Suprapubic skin (tissue), 4 donors: ENCODE measurements at regions not wholly inside any gene's neighbourhood (a gene's known extent, or its start where the extent isn't known, plus 50 kb on each side); places are given as distances from the start of the nearest gene placed in this dataset.

ENCODE experiments used
- DNase-seq, 2 donors: peaks; one replicate each; pipeline ENCODE4 v3.0.0-alpha.2; 2019; ENCODE audit warnings: low spot score in 2 of 2
- H3K27ac ChIP-seq: fragments of 200-600 bp; sonication (generic); one replicate; pipeline ENCODE4 v1.5.1; 2019
- H3K27me3 ChIP-seq: fragments of 200-600 bp; sonication (generic); one replicate; pipeline ENCODE4 v1.5.1; 2019
- H3K36me3 ChIP-seq: fragments of 200-600 bp; sonication (generic); one replicate; pipeline ENCODE4 v1.5.1; 2019
- H3K4me1 ChIP-seq: fragments of 200-600 bp; sonication (generic); one replicate; pipeline ENCODE4 v1.5.1; 2019
- H3K4me3 ChIP-seq: fragments of 200-600 bp; sonication (generic); one replicate; pipeline ENCODE4 v1.5.1; 2019; ENCODE audit warnings: mild to moderate bottlenecking
- H3K9me3 ChIP-seq: fragments of 200-600 bp; sonication (generic); one replicate; pipeline ENCODE4 v1.5.1; 2019
- EP300 ChIP-seq: sonication (generic); formaldehyde crosslinking; IDR thresholded peaks from one replicate; pipeline ENCODE4 v1.6.1; 2017; ENCODE audit warnings: antibody characterized with exemption
- POLR2A ChIP-seq, 2 donors: fragments of 450-650 bp; IDR thresholded peaks; one replicate each; pipeline ENCODE4 v1.6.1; 2017; ENCODE audit warnings: antibody characterized with exemption in 2 of 2, mild to moderate bottlenecking in 2 of 2, moderate library complexity in 2 of 2
- POLR2AphosphoS5 ChIP-seq, 3 donors: sonication (generic); formaldehyde crosslinking; IDR thresholded peaks; one replicate each; pipeline ENCODE4 v1.6.1; 2017; ENCODE audit warnings: antibody characterized with exemption in 3 of 3
- WGBS: methylation state at CpG from one replicate; pipeline ENCODE4 v1.1.5; 2018; 5-methylcytosine and 5-hydroxymethylcytosine counted together
- TF ChIP-seq, protein P1 (sequence below), 2 donors: fragments of 200-600 bp in 1 of 2; fragments of 450-650 bp in 1 of 2; sonication (generic) in 1 of 2; IDR thresholded peaks; one replicate each; pipeline ENCODE4 v1.5.1; 2016 to 2019; ENCODE audit warnings: antibody characterized with exemption in 2 of 2, mild to moderate bottlenecking in 1 of 2, moderate library complexity in 1 of 2

DNA sequence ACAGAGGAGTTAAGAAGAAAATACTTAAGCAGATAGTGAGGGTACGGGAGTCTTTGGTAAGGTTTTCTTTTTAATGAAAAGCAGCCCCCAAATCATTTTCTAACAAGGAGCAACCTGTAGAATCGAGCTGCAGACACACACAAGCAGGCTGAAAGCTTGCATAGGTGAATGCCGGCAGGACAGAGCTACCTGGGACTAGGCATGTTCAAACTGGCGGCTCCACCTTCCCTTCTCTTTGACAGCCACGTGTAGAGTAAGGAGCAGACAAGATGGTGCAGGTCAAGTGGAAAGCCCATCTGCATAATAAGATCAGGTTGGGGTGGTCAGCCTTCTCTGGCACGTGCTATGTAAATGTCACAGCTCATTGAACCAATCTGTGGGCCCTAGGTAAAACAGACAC is 1292.4 kb downstream of the EPHA7 start:
- no peaks in the 10 kb centered on the region for H3K36me3 ChIP-seq
- H3K27ac ChIP-seq = no peak overlapping the region
- no peak overlapping the region for H3K4me3 ChIP-seq
- no peaks in the 10 kb centered on the region for H3K4me1 ChIP-seq
- WGBS = 73% methylated on average over 6 of the region's 6 CpGs
- DNase-seq = no peak
- no peak for TF ChIP-seq POLR2A (IDR thresholded peaks at IDR 0.05)
- TF ChIP-seq, protein P1, sequence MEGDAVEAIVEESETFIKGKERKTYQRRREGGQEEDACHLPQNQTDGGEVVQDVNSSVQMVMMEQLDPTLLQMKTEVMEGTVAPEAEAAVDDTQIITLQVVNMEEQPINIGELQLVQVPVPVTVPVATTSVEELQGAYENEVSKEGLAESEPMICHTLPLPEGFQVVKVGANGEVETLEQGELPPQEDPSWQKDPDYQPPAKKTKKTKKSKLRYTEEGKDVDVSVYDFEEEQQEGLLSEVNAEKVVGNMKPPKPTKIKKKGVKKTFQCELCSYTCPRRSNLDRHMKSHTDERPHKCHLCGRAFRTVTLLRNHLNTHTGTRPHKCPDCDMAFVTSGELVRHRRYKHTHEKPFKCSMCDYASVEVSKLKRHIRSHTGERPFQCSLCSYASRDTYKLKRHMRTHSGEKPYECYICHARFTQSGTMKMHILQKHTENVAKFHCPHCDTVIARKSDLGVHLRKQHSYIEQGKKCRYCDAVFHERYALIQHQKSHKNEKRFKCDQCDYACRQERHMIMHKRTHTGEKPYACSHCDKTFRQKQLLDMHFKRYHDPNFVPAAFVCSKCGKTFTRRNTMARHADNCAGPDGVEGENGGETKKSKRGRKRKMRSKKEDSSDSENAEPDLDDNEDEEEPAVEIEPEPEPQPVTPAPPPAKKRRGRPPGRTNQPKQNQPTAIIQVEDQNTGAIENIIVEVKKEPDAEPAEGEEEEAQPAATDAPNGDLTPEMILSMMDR (IDR thresholded peaks at IDR 0.05) = no peak
- no peak for TF ChIP-seq POLR2AphosphoS5 (IDR thresholded peaks at IDR 0.05)
- no peak for TF ChIP-seq EP300
- no peaks in the 10 kb centered on the region for H3K9me3 ChIP-seq
- no peaks in the 10 kb centered on the region for H3K27me3 ChIP-seq

DNA sequence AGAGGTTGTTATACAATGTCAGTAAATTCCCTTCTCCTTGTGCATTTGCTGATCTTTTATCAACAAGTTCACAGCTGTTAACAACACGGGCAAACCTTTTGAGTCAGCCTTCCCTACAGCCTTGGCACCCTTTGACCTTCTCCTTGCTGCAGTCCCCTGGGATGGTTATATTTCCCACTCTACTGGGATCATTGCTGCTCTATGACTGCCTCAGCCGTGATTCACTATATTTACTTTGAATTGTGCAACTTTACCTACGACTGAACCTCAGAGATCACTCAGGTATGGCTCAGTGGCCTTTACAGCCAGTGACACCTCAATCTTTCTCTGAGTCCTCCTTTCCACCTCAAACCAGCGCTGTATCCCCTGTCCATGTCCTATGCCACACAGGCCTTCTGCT is 1293.3 kb downstream of the EPHA7 start:
- no peak overlapping the region for H3K27ac ChIP-seq
- TF ChIP-seq POLR2A (IDR thresholded peaks at IDR 0.05) = no peak
- TF ChIP-seq, protein P1 (IDR thresholded peaks at IDR 0.05) = no peak
- TF ChIP-seq POLR2AphosphoS5 (IDR thresholded peaks at IDR 0.05) = no peak
- TF ChIP-seq EP300 = no peak
- H3K27me3 ChIP-seq = no peaks in the 10 kb centered on the region
- no peak overlapping the region for H3K4me3 ChIP-seq
- 86% methylated on average over 4 of the region's 4 CpGs for WGBS
- H3K4me1 ChIP-seq = no peaks in the 10 kb centered on the region
- no peaks in the 10 kb centered on the region for H3K9me3 ChIP-seq
- no peaks in the 10 kb centered on the region for H3K36me3 ChIP-seq
- no peak for DNase-seq

DNA sequence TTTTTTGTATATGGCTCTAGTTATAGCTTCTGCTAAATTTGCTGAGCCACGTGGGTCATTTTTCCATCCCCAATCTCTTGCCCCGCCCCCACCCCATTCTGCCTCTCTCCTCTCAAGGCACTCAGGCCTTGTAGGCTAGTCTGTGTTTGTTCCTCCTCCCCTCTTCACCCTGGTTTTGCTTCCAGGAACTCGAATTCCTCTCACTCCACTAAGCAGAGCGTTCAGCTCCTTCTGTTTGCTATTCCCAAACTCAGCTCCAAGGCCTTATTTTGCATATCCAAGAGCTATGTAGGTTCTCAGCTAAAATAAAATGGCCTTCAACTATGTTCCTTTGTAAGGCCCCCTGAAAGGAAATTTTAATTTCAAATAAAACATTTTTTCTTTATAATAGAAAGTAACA is 1293.7 kb downstream of the EPHA7 start:
- TF ChIP-seq POLR2A (IDR thresholded peaks at IDR 0.05) (no peak), POLR2AphosphoS5 (IDR thresholded peaks at IDR 0.05) (no peak), EP300 (no peak)
- TF ChIP-seq, protein P1 (IDR thresholded peaks at IDR 0.05) = no peak
- Histone ChIP-seq H3K9me3 (no peaks in the 10 kb centered on the region), H3K4me1 (no peaks in the 10 kb centered on the region), H3K4me3 (no peak overlapping the region), H3K27me3 (no peaks in the 10 kb centered on the region), H3K27ac (no peak overlapping the region), H3K36me3 (no peaks in the 10 kb centered on the region)
- 81% methylated on average over 4 of the region's 4 CpGs for WGBS
- DNase-seq = no peak

DNA sequence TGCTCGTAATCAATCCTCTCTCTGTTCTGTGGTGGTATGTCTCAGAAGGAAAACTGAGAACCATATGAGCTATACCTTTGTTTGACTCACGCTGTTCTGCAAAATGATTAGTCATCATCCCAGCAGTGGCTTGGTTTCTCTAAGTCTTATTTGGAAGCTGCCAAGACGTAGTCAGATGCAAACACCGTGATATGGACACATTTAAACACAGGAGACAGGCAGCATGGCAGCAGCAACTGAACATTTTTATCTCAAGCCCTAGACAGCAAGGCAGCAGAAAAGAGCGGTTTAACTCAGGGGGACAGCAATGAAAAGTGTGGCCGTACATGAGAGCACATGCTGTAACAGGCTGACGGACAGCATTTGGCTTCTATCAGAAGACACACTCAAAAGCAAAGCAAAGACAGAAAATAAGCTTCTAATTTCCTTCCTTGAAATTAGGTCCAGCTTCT is 1295.1 kb downstream of the EPHA7 start:
- Histone ChIP-seq H3K27ac (no peak overlapping the region), H3K4me1 (no peaks in the 10 kb centered on the region), H3K4me3 (no peak overlapping the region), H3K9me3 (no peaks in the 10 kb centered on the region), H3K27me3 (no peaks in the 10 kb centered on the region), H3K36me3 (no peaks in the 10 kb centered on the region)
- WGBS = 42% methylated on average over 7 of the region's 7 CpGs
- TF ChIP-seq, protein P1 (IDR thresholded peaks at IDR 0.05) = no peak
- no peak for TF ChIP-seq POLR2A (IDR thresholded peaks at IDR 0.05)
- no peak for TF ChIP-seq POLR2AphosphoS5 (IDR thresholded peaks at IDR 0.05)
- TF ChIP-seq EP300 = no peak
- DNase-seq = no peak

DNA sequence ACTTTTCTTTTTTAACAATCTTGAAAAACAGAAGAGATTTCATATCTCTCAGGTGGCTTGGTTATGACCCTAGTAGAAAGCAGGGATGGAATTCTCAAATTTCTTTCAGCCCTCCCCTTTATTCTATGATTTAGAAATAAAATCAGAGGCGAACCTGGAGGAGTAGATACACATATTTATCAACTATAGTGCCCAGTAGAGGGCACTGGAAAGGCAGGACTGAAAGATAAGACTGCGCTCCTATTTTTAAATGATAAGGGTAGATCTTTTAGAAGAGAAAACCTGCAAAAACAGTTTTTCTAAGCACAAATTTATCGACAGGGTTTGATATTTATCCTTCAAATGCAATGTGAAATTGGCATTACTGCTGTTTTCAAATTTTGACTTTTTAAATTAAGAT is 1296.6 kb downstream of the EPHA7 start:
- H3K36me3 ChIP-seq = no peaks in the 10 kb centered on the region
- H3K4me1 ChIP-seq = no peaks in the 10 kb centered on the region
- H3K4me3 ChIP-seq = no peak overlapping the region
- no peaks in the 10 kb centered on the region for H3K27me3 ChIP-seq
- DNase-seq = no peak
- WGBS = 40% methylated on average over 3 of the region's 3 CpGs
- H3K27ac ChIP-seq = no peak overlapping the region
- H3K9me3 ChIP-seq = no peaks in the 10 kb centered on the region
- TF ChIP-seq EP300 = no peak
- no peak for TF ChIP-seq POLR2A (IDR thresholded peaks at IDR 0.05)
- TF ChIP-seq, protein P1 (IDR thresholded peaks at IDR 0.05) = no peak
- TF ChIP-seq POLR2AphosphoS5 (IDR thresholded peaks at IDR 0.05) = no peak
